Vagina (tissue), 2 donors: ENCODE measurements at regions not wholly inside any gene's neighbourhood (a gene's known extent, or its start where the extent isn't known, plus 50 kb on each side); places are given as distances from the start of the nearest gene placed in this dataset.

Experiments
- DNase-seq, 2 donors: peaks; one replicate each; pipeline ENCODE4 v3.0.0-alpha.2; 2017; ENCODE audit errors: extremely low spot score in 2 of 2
- H3K27ac ChIP-seq: fragments of 200-600 bp; sonication (generic); one replicate; pipeline ENCODE4 v1.5.1; 2019
- H3K27me3 ChIP-seq: fragments of 200-600 bp; sonication (generic); one replicate; pipeline ENCODE4 v1.5.1; 2019
- H3K36me3 ChIP-seq, 2 donors: fragments of 200-600 bp; sonication (generic); one replicate each; pipeline ENCODE4 v1.5.1; 2017 to 2019
- H3K4me1 ChIP-seq: fragments of 200-600 bp; sonication (generic); one replicate; pipeline ENCODE4 v1.5.1; 2019
- H3K4me3 ChIP-seq, 2 donors: fragments of 200-600 bp; sonication (generic); 1 replicate in 1 of 2; 2 replicates in 1 of 2; pipeline ENCODE4 v1.5.1; 2016 to 2019
- H3K9me3 ChIP-seq: fragments of 200-600 bp; sonication (generic); one replicate; pipeline ENCODE4 v1.5.1; 2019
- CTCF ChIP-seq, 3 experiments: fragments of 450-650 bp in 2 of 3; fragments of 200-600 bp in 1 of 3; sonication (generic) in 1 of 3; IDR thresholded peaks; one replicate each; pipeline ENCODE4 v1.5.1; 2017 to 2019; ENCODE audit warnings: antibody characterized with exemption in 3 of 3, mild to moderate bottlenecking in 2 of 3, moderate library complexity in 2 of 3
- POLR2A ChIP-seq, 2 donors: fragments of 450-650 bp; IDR thresholded peaks; one replicate each; pipeline ENCODE4 v1.6.1; 2017; ENCODE audit warnings: antibody characterized with exemption in 2 of 2, mild to moderate bottlenecking in 2 of 2, moderate library complexity in 2 of 2
- POLR2AphosphoS5 ChIP-seq, 2 donors: sonication (generic); formaldehyde crosslinking; IDR thresholded peaks; one replicate each; pipeline ENCODE4 v1.9.0; 2017; ENCODE audit warnings: antibody characterized with exemption in 2 of 2, mild to moderate bottlenecking in 2 of 2, low read depth in 1 of 2; ENCODE audit not compliant: insufficient read depth in 1 of 2
- intact Hi-C: fragments of 100-400 bp; cut with DNase I; formaldehyde crosslinking; loops from one replicate; pipeline ENCODE4 v1.15.1; 2023

GRCh38 chr5:166505544-166505943 lies 1785.9 kb upstream of the WWC1 start:
- TF ChIP-seq CTCF (IDR thresholded peaks at IDR 0.05): no peak
- TF ChIP-seq POLR2A (IDR thresholded peaks at IDR 0.05): no peak
- TF ChIP-seq POLR2AphosphoS5 (IDR thresholded peaks at IDR 0.05; ENCODE audit: insufficient read depth in 1 of 2, low read depth in 1 of 2): no peak
- intact Hi-C loops: no loop called here
- no peak overlapping the region for H3K4me3 ChIP-seq

GRCh38 chr5:166507810-166508425 lies 1783.5 kb upstream of the WWC1 start:
- TF ChIP-seq POLR2AphosphoS5 (IDR thresholded peaks at IDR 0.05; ENCODE audit: insufficient read depth in 1 of 2, low read depth in 1 of 2) (no peak), POLR2A (IDR thresholded peaks at IDR 0.05) (no peak), CTCF (IDR thresholded peaks at IDR 0.05) (no peak)

More at GRCh38 chr5:166505544-166505943, 1785.9 kb upstream of the WWC1 start:
- Histone ChIP-seq H3K9me3 (no peaks in the 10 kb centered on the region), H3K4me1 (no peaks in the 10 kb centered on the region), H3K27ac (no peak overlapping the region), H3K27me3 (no peaks in the 10 kb centered on the region), H3K36me3 (no peaks in the 10 kb centered on the region)
- DNase-seq: no peak

GRCh38 chr5:166509085-166509484 lies 1782.4 kb upstream of the WWC1 start:
- no peaks in the 10 kb centered on the region for H3K4me1 ChIP-seq
- no peak overlapping the region for H3K4me3 ChIP-seq
- intact Hi-C loops: no loop called here
- TF ChIP-seq CTCF (IDR thresholded peaks at IDR 0.05): no peak
- no peak for TF ChIP-seq POLR2AphosphoS5 (IDR thresholded peaks at IDR 0.05; ENCODE audit: insufficient read depth in 1 of 2, low read depth in 1 of 2)
- TF ChIP-seq POLR2A (IDR thresholded peaks at IDR 0.05): no peak
- H3K27ac ChIP-seq: no peak overlapping the region
- H3K36me3 ChIP-seq: no peaks in the 10 kb centered on the region
- H3K9me3 ChIP-seq: no peaks in the 10 kb centered on the region
- no peak for DNase-seq
- H3K27me3 ChIP-seq: no peaks in the 10 kb centered on the region

More at GRCh38 chr5:166507810-166508425, 1783.5 kb upstream of the WWC1 start:
- intact Hi-C loops: no loop called here
- Histone ChIP-seq H3K9me3 (no peaks in the 10 kb centered on the region), H3K27me3 (no peaks in the 10 kb centered on the region), H3K4me1 (no peaks in the 10 kb centered on the region), H3K4me3 (no peak overlapping the region), H3K27ac (no peak overlapping the region), H3K36me3 (no peaks in the 10 kb centered on the region)
- DNase-seq: no peak

GRCh38 chr5:166517976-166518375 lies 1773.5 kb upstream of the WWC1 start:
- Histone ChIP-seq H3K27ac (no peak overlapping the region), H3K9me3 (no peaks in the 10 kb centered on the region), H3K4me1 (no peaks in the 10 kb centered on the region), H3K36me3 (no peaks in the 10 kb centered on the region), H3K27me3 (no peaks in the 10 kb centered on the region), H3K4me3 (no peak overlapping the region)
- TF ChIP-seq CTCF (IDR thresholded peaks at IDR 0.05) (no peak), POLR2A (IDR thresholded peaks at IDR 0.05) (no peak), POLR2AphosphoS5 (IDR thresholded peaks at IDR 0.05; ENCODE audit: insufficient read depth in 1 of 2, low read depth in 1 of 2) (no peak)
- DNase-seq: no peak
- intact Hi-C loops: no loop called here

- H3K4me1 ChIP-seq: no peaks in the 10 kb centered on the region
- DNase-seq: no peak
- H3K36me3 ChIP-seq: no peaks in the 10 kb centered on the region
- no peaks in the 10 kb centered on the region for H3K9me3 ChIP-seq
- no peak overlapping the region for H3K4me3 ChIP-seq
- intact Hi-C loops: no loop called here
- TF ChIP-seq POLR2AphosphoS5 (IDR thresholded peaks at IDR 0.05; ENCODE audit: insufficient read depth in 1 of 2, low read depth in 1 of 2) (no peak), CTCF (IDR thresholded peaks at IDR 0.05) (no peak), POLR2A (IDR thresholded peaks at IDR 0.05) (no peak)
- no peaks in the 10 kb centered on the region for H3K27me3 ChIP-seq
- no peak overlapping the region for H3K27ac ChIP-seq
Observed at GRCh38 chr5:166523206-166523605, 1768.2 kb upstream of the WWC1 start.
